GM12873 (cell line): ENCODE measurements at regions not wholly inside any gene's neighbourhood (a gene's known extent, or its start where the extent isn't known, plus 50 kb on each side); places are given as distances from the start of the nearest gene placed in this dataset.

ENCODE experiments used
- TF ChIP-seq, protein P1 (sequence below): IDR thresholded peaks from 2 replicates; pipeline ENCODE4 v1.5.1; 2012; ENCODE audit warnings: low read depth, mild to moderate bottlenecking, moderate library complexity, low read length, control low read depth; ENCODE audit not compliant: insufficient read depth; ENCODE audit errors: missing control alignments

DNA sequence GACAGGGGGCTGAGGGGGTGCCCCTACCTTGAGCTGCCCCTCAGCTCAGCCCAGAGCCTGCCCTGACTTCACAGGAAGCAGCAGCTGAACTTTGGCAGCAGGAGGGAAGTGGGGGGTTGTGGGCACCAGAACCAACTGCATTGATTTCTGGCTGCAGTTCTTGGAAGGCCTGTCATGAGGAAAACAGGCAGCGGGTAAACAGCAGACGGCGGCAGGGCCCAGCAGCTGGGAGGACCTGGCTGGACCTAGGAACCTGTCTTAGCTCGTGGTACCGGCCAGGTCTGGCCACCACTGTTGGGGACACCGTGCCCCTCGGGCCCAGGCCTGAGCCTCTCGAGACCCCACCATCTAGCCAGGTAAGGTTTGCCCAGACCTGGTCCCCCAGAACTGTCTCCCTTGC lies 154.2 kb upstream of the MYL2 start:
- TF ChIP-seq, protein P1, sequence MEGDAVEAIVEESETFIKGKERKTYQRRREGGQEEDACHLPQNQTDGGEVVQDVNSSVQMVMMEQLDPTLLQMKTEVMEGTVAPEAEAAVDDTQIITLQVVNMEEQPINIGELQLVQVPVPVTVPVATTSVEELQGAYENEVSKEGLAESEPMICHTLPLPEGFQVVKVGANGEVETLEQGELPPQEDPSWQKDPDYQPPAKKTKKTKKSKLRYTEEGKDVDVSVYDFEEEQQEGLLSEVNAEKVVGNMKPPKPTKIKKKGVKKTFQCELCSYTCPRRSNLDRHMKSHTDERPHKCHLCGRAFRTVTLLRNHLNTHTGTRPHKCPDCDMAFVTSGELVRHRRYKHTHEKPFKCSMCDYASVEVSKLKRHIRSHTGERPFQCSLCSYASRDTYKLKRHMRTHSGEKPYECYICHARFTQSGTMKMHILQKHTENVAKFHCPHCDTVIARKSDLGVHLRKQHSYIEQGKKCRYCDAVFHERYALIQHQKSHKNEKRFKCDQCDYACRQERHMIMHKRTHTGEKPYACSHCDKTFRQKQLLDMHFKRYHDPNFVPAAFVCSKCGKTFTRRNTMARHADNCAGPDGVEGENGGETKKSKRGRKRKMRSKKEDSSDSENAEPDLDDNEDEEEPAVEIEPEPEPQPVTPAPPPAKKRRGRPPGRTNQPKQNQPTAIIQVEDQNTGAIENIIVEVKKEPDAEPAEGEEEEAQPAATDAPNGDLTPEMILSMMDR, result no peak

- TF ChIP-seq, protein P1, result no peak
Measured at GRCh38 chr12:111073370-111073769, 153.0 kb upstream of the MYL2 start.

DNA sequence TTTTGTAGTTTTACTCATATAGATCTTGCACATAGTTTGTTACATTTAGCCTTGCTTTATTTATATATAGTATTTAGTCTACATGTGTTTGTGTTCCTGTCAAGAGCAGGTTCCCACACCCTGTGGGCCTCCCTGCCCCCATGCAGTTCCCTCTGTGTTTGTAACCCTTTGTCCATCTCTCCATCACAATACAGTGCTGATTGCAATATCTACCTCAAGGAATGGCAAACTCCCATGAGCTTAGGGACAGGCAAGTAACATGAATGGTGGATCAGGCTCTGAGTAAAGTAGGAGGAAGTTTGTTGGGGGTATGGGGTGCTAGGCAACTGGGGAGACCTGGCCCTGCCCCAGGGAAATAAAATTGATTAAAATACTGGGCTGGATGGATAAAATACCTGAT lies 151.9 kb upstream of the MYL2 start:
- TF ChIP-seq, protein P1, result no peak

- TF ChIP-seq, protein P1, result no peak
Measured at GRCh38 chr12:111069886-111070285, 149.5 kb upstream of the MYL2 start.

GRCh38 chr12:111068290-111068689 lies 147.9 kb upstream of the MYL2 start:
- TF ChIP-seq, protein P1, result no peak

DNA sequence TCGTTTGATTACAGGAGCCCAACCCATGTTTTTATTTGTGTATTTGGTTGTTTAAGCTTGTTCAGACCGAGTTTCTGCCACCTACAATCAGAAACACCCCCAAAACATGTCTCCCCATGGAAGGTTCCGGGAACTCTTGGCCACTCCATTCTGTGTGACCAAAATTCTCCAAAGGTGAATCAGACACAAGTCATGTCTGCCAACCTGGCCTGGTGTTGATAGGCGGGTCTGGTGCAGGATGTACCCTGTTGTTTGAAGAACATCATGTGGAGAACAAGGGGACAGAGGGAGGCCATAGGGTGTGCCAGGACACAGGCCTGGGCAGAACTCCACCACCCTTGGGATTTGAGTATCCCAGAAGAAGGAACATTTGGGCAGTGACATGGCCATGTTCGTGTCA lies 147.1 kb upstream of the MYL2 start:
- TF ChIP-seq, protein P1, result no peak

DNA sequence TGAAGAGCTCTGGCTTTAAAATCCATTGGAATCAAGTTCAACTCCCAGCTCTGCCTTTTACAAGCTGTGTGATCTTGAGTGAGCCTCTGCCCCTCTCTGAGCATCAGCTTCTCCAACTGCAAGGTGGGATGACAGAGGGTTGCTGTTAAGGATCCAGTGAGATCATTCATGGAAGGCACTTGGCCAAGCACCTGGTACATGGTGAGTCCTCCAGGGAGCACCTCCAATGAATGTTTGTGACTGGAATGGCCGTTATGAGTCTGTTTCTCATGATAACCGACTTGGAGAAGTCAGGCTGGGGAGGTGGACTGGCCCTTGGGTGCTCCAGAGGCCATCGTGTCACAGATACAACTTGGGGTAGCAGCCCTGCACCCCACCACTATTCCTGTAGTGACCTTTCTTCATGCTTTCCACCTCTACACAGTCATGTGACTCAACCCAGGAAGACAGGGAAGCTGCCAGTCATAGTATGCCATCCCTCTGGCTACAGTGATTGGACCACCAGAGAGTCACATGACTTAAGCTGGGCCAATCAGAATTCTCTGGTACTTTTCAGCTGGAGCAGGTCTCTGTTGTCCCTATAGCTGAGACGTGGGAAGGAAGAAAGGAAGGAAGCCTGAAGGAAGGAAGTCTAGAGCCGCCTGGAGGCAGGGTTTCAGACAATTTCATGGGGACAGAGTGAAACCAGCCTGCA lies 146.5 kb upstream of the MYL2 start:
- TF ChIP-seq, protein P1, result no peak
